Endodermal cell (in vitro differentiated cells): ENCODE measurements at regions not wholly inside any gene's neighbourhood (a gene's known extent, or its start where the extent isn't known, plus 50 kb on each side); places are given as distances from the start of the nearest gene placed in this dataset.

ENCODE experiments used
- DNase-seq: peaks from one replicate; pipeline ENCODE4 v3.0.0-alpha.2; 2017
- H3K27ac ChIP-seq: 2 replicates; pipeline ENCODE4 v1.5.1; 2013; ENCODE audit warnings: mild to moderate bottlenecking, low read depth, low read length, moderate library complexity
- H3K27me3 ChIP-seq: 2 replicates; pipeline ENCODE4 v1.6.1; 2013; ENCODE audit warnings: mild to moderate bottlenecking, low read length, moderate library complexity; ENCODE audit not compliant: insufficient read depth, control insufficient read depth, poor library complexity, severe bottlenecking
- H3K36me3 ChIP-seq: 2 replicates; pipeline ENCODE4 v1.7.0; 2013; ENCODE audit warnings: mild to moderate bottlenecking, low read length, moderate library complexity; ENCODE audit not compliant: control insufficient read depth, insufficient read depth
- H3K4me1 ChIP-seq: one replicate; pipeline ENCODE4 v1.7.0; 2013; ENCODE audit warnings: low read length; ENCODE audit not compliant: control insufficient read depth, insufficient read depth
- H3K4me3 ChIP-seq: 2 replicates; pipeline ENCODE4 v1.5.1; 2013; ENCODE audit warnings: mild to moderate bottlenecking, low read length, moderate library complexity
- H3K9ac ChIP-seq: 2 replicates; pipeline ENCODE4 v1.6.1; 2013; ENCODE audit warnings: mild to moderate bottlenecking, low read length, moderate library complexity; ENCODE audit not compliant: poor library complexity, severe bottlenecking; ENCODE audit errors: extremely low read depth
- H3K9me3 ChIP-seq: 2 replicates; pipeline ENCODE4 v1.6.1; 2013; ENCODE audit warnings: mild to moderate bottlenecking, low read length, moderate library complexity; ENCODE audit not compliant: control insufficient read depth
- H3K27ac Mint-ChIP-seq: 2 replicates; pipeline ENCODE4 v1.8.0; 2020; ENCODE audit warnings: mixed read lengths
- H3K27me3 Mint-ChIP-seq: 2 replicates; pipeline ENCODE4 v1.8.0; 2021; ENCODE audit warnings: mild to moderate bottlenecking, mixed read lengths; ENCODE audit not compliant: insufficient read depth
- H3K36me3 Mint-ChIP-seq: 2 replicates; pipeline ENCODE4 v1.8.0; 2020; ENCODE audit warnings: low read depth, mixed read lengths
- H3K4me1 Mint-ChIP-seq: 2 replicates; pipeline ENCODE4 v1.8.0; 2020; ENCODE audit warnings: mixed read lengths
- H3K4me3 Mint-ChIP-seq: 2 replicates; pipeline ENCODE4 v1.8.0; 2020; ENCODE audit warnings: mild to moderate bottlenecking, moderate library complexity, mixed read lengths
- H3K9me3 Mint-ChIP-seq: 2 replicates; pipeline ENCODE4 v1.8.0; 2020; ENCODE audit warnings: mild to moderate bottlenecking, mixed read lengths
- CTCF ChIP-seq: fragments of 200-600 bp; sonication (generic); conservative IDR thresholded peaks from 2 replicates; pipeline ENCODE4 v1.5.0; 2021; ENCODE audit warnings: antibody characterized with exemption, mild to moderate bottlenecking
- WGBS, 2 experiments: methylation state at CpG; one replicate each; pipeline versions ENCODE4 v1.1.5 to v1.1.7; 2013; ENCODE audit warnings: missing lambda C conversion rate in 2 of 2, mixed read lengths in 1 of 2; ENCODE audit not compliant: insufficient coverage in 1 of 2, insufficient read length in 1 of 2; 5-methylcytosine and 5-hydroxymethylcytosine counted together

- Histone ChIP-seq H3K36me3 (no peaks in the 10 kb centered on the region), H3K4me1 (no peaks in the 10 kb centered on the region), H3K27me3 (no peaks in the 10 kb centered on the region), H3K9ac (no peak overlapping the region), H3K4me3 (no peak overlapping the region), H3K9me3 (no peaks in the 10 kb centered on the region), H3K27ac (no peak overlapping the region)
- WGBS, 2 experiments, result 88 to 93% methylated on average over 7 of the region's 7 CpGs
- peaks cover 13% of the 10 kb centered on the region for H3K4me1 Mint-ChIP-seq
- no peak overlapping the region for H3K4me3 Mint-ChIP-seq
- no peaks in the 10 kb centered on the region for H3K36me3 Mint-ChIP-seq
- H3K27me3 Mint-ChIP-seq, result no peaks in the 10 kb centered on the region
- H3K27ac Mint-ChIP-seq, result no peak overlapping the region
- DNase-seq, result no peak
- H3K9me3 Mint-ChIP-seq, result no peaks in the 10 kb centered on the region
- no peak for TF ChIP-seq CTCF
These were observed 232.3 kb upstream of the MKLN1 start for GRCh38 chr7:131095346-131095745.

- Histone ChIP-seq H3K4me1 (no peaks in the 10 kb centered on the region), H3K9me3 (no peaks in the 10 kb centered on the region), H3K36me3 (no peaks in the 10 kb centered on the region), H3K9ac (no peak overlapping the region), H3K27ac (no peak overlapping the region), H3K27me3 (no peaks in the 10 kb centered on the region), H3K4me3 (no peak overlapping the region)
- Mint-ChIP-seq H3K27ac (no peak overlapping the region), H3K36me3 (peaks cover under 1% of the 10 kb centered on the region), H3K9me3 (no peaks in the 10 kb centered on the region), H3K4me3 (no peak overlapping the region), H3K4me1 (peaks cover 4% of the 10 kb centered on the region), H3K27me3 (no peaks in the 10 kb centered on the region)
- DNase-seq, result no peak
- TF ChIP-seq CTCF, result no peak
- WGBS, 2 experiments, result 88 to 96% methylated on average over 7 of the region's 7 CpGs
These were observed 231.3 kb upstream of the MKLN1 start for GRCh38 chr7:131096267-131096927.

GRCh38 chr7:131097662-131098376, 229.9 kb upstream of the MKLN1 start:
- no peaks in the 10 kb centered on the region for H3K9me3 ChIP-seq
- no peaks in the 10 kb centered on the region for H3K27me3 Mint-ChIP-seq
- no peaks in the 10 kb centered on the region for H3K4me1 ChIP-seq
- no peak overlapping the region for H3K27ac Mint-ChIP-seq
- no peaks in the 10 kb centered on the region for H3K36me3 ChIP-seq
- no peak overlapping the region for H3K27ac ChIP-seq
- peaks cover 1% of the 10 kb centered on the region for H3K36me3 Mint-ChIP-seq
- DNase-seq, result no peak
- TF ChIP-seq CTCF, result no peak
- H3K9ac ChIP-seq, result no peak overlapping the region
- H3K4me3 Mint-ChIP-seq, result no peak overlapping the region
- no peaks in the 10 kb centered on the region for H3K9me3 Mint-ChIP-seq
- no peaks in the 10 kb centered on the region for H3K27me3 ChIP-seq
- WGBS, 2 experiments, result 86 to 90% methylated on average over 12 to 13 of the region's 13 CpGs
- H3K4me1 Mint-ChIP-seq, result no peaks in the 10 kb centered on the region
- no peak overlapping the region for H3K4me3 ChIP-seq
